ENCODE measurements at regions not wholly inside any gene's neighbourhood (a gene's known extent, or its start where the extent isn't known, plus 50 kb on each side); places are given as distances from the start of the nearest gene placed in this dataset.

DNA sequence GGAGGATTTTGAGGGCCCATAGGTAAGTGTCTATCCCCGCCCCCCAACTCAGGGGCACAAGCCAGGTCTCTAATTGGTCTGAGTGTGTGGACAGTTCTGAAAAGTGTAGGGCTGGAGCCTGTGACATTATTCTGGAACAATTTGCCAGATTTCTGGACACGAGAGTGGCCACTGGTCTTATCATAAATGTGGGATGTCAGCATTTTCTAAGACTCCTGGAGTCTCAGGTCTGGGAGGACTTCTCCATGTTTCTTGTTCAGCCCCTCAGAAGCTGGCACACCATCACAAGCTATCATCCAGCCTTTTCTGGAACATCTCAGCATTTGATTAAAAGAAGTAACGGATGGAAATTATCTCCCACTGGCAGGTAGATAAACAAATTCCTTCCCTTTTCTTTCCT lies 141.4 kb downstream of the SEC61B start:
- TF ChIP-seq POLR2A (IDR thresholded peaks at IDR 0.05) (no peak), POLR2AphosphoS5 (IDR thresholded peaks at IDR 0.05) (no peak), EP300 (IDR thresholded peaks at IDR 0.05) (no peak)
- TF ChIP-seq, protein P1, sequence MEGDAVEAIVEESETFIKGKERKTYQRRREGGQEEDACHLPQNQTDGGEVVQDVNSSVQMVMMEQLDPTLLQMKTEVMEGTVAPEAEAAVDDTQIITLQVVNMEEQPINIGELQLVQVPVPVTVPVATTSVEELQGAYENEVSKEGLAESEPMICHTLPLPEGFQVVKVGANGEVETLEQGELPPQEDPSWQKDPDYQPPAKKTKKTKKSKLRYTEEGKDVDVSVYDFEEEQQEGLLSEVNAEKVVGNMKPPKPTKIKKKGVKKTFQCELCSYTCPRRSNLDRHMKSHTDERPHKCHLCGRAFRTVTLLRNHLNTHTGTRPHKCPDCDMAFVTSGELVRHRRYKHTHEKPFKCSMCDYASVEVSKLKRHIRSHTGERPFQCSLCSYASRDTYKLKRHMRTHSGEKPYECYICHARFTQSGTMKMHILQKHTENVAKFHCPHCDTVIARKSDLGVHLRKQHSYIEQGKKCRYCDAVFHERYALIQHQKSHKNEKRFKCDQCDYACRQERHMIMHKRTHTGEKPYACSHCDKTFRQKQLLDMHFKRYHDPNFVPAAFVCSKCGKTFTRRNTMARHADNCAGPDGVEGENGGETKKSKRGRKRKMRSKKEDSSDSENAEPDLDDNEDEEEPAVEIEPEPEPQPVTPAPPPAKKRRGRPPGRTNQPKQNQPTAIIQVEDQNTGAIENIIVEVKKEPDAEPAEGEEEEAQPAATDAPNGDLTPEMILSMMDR (IDR thresholded peaks at IDR 0.05) = no peak
- peaks cover 10% of the 10 kb centered on the region for H3K27me3 ChIP-seq
- ATAC-seq = no peak

DNA sequence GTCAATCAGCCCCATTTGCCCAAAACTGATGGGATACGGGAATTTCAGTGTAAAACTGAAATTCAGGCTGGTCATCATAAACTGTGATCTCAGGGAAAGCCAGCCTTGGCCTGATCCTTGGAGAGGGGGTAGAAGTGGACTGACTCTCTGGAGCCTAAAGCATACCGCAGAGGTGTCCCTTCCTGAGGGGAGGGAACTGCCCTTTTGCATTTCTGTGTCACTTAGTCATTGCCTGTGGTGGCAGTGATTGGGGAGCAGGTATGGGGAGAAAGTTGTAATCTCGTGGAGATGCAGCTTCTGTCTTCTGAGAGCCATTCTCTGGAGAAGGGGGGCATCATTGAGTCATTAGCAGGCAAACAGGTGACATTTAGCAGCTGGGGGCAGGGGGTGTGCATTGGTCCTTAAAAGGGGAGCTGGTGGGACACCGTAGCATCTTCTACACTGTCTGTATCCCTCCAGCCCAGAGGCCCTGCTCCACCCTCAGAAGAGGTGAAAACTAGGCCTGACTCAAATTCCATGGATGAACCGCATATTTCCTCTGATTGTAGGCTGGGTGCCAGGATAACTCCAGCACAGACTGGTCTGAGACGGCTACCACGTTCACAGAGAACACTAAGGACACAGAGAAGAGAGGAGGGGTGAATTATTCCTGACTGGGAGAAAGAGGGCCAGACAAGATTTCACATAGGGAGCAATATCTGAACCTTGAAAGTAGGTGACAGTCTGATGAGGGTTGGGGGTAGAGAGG lies 143.3 kb downstream of the SEC61B start:
- TF ChIP-seq EP300 (IDR thresholded peaks at IDR 0.05) = no peak
- TF ChIP-seq, protein P1 (IDR thresholded peaks at IDR 0.05) = no peak
- no peak for TF ChIP-seq POLR2AphosphoS5 (IDR thresholded peaks at IDR 0.05)
- TF ChIP-seq POLR2A (IDR thresholded peaks at IDR 0.05) = no peak
- WGBS, 2 donors (ENCODE audit: low coverage in 1 of 2) = 34 to 60% methylated on average over 5 of the region's 7 CpGs
- ATAC-seq = no peak

More for the DNA sequence above, 141.4 kb downstream of the SEC61B start:
- Histone ChIP-seq H3K4me3 (no peak overlapping the region), H3K4me1 (peaks cover 0 to 41% (median 3%) of the 10 kb centered on the region in 3 donors), H3K9me3 (no peaks in the 10 kb centered on the region), H3K36me3 (no peaks in the 10 kb centered on the region), H3K27ac (no peak overlapping the region)
- WGBS, 2 donors (ENCODE audit: low coverage in 1 of 2) = 83 to 89% methylated on average over 3 of the region's 3 CpGs

DNA sequence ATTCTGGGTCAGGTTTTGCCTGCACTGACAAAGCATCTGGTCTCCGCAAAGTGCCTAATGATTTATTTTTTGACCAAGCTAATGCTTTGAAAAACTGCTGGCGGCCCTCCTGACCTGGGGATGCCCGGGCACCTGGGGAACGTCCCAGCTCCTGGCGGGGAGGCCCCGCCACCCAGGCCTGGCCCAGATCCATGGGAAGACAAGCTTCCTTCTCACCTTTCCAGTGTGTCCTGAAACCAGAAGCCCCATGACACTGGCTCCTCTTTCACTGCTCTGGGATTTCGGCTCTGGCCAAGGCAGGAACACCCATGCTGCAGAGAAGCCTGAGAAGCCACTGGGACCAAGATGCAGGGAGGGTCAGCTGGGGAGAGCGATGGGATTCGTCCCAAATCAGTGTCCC lies 144.1 kb downstream of the SEC61B start:
- Histone ChIP-seq H3K4me1 (peaks cover 0 to 48% (median 3%) of the 10 kb centered on the region in 3 donors), H3K27me3 (no peaks in the 10 kb centered on the region), H3K36me3 (no peaks in the 10 kb centered on the region), H3K4me3 (no peak overlapping the region), H3K9me3 (no peaks in the 10 kb centered on the region), H3K27ac (no peak overlapping the region)
- no peak for TF ChIP-seq POLR2A (IDR thresholded peaks at IDR 0.05)
- no peak for TF ChIP-seq POLR2AphosphoS5 (IDR thresholded peaks at IDR 0.05)
- no peak for TF ChIP-seq EP300 (IDR thresholded peaks at IDR 0.05)
- TF ChIP-seq, protein P1 (IDR thresholded peaks at IDR 0.05) = no peak
- 100% methylated on average over 1 of the region's 9 CpGs; no CpG with 5 or more reads in 1 of the 2 donors for WGBS, 2 donors (ENCODE audit: low coverage in 1 of 2)
- no peak for ATAC-seq

More for the DNA sequence above, 143.3 kb downstream of the SEC61B start:
- no peaks in the 10 kb centered on the region for H3K36me3 ChIP-seq
- no peak overlapping the region for H3K27ac ChIP-seq
- H3K9me3 ChIP-seq = no peaks in the 10 kb centered on the region
- no peaks in the 10 kb centered on the region for H3K27me3 ChIP-seq
- H3K4me1 ChIP-seq = peaks cover 0 to 50% (median 3%) of the 10 kb centered on the region in 3 donors
- H3K4me3 ChIP-seq = no peak overlapping the region

DNA sequence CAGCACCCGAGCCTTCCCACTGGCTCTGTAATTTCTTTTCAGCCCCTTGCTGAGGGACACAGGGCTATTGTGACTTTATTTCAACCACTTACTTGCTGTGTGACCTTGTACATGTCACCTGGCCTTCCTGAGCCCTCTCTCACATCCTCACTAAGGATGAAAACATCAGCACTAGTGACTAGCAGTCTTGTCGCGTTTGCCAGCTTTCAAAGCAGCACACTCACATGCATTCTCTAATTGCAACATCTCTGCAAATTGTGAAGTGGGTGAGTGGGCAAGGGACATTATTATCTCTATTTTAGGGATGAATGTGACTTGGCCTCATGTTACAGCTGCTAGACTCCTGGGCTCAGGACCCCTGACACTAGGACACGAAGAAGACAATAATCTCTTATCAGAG lies 144.5 kb downstream of the SEC61B start:
- no peak for TF ChIP-seq EP300 (IDR thresholded peaks at IDR 0.05)
- TF ChIP-seq, protein P1 (IDR thresholded peaks at IDR 0.05) = no peak
- no peak for TF ChIP-seq POLR2AphosphoS5 (IDR thresholded peaks at IDR 0.05)
- TF ChIP-seq POLR2A (IDR thresholded peaks at IDR 0.05) = no peak
- Histone ChIP-seq H3K36me3 (no peaks in the 10 kb centered on the region), H3K4me1 (peaks cover 0 to 44% (median 3%) of the 10 kb centered on the region in 3 donors), H3K4me3 (no peak overlapping the region), H3K9me3 (no peaks in the 10 kb centered on the region), H3K27ac (no peak overlapping the region), H3K27me3 (no peaks in the 10 kb centered on the region)
- ATAC-seq = no peak
- 63 to 69% methylated on average over 2 to 3 of the region's 4 CpGs for WGBS, 2 donors (ENCODE audit: low coverage in 1 of 2)
